IMR-90 (cell line): ENCODE measurements at regions not wholly inside any gene's neighbourhood (a gene's known extent, or its start where the extent isn't known, plus 50 kb on each side); places are given as distances from the start of the nearest gene placed in this dataset.

Experiments used
- ATAC-seq: fragments of 200-7000 bp; cut with Tn5 transposase; 2 replicates; pipeline ENCODE4 v1.9.1; 2020; ENCODE audit warnings: low read depth, mild to moderate bottlenecking, moderate library complexity
- BruUV-seq: library from RNA; stranded (reverse); fragments of 400-500 nt; replicated peaks from 2 replicates; lab custom pipeline; 2021; lab: Mats Ljungman, UMichigan
- CTCF ChIA-PET: fragments of 300-600 bp; formaldehyde crosslinking; extraction: SDS; loops from one replicate; lab custom pipeline; 2021; ENCODE audit warnings: antibody characterized with exemption; lab: Yijun Ruan, JAX
- POLR2A ChIA-PET: fragments of 300-600 bp; sonication (Branson Sonifier 250); formaldehyde crosslinking; loops from one replicate; lab custom pipeline; 2022; ENCODE audit warnings: antibody characterized with exemption; ENCODE audit not compliant: unreplicated experiment; lab: Charles Lee
- DNase-seq: peaks from one replicate; pipeline ENCODE4 v3.0.0; 2013
- H2AFZ ChIP-seq: replicated peaks from 2 replicates; pipeline ENCODE3; 2013; ENCODE audit warnings: low read length, mild to moderate bottlenecking; ENCODE audit not compliant: poor library complexity
- H2AK5ac ChIP-seq: 2 replicates; pipeline ENCODE4 v1.6.1; 2013; ENCODE audit warnings: low read depth, low read length, inconsistent platforms
- H2AK9ac ChIP-seq: replicated peaks from 2 replicates; pipeline ENCODE3; 2013; ENCODE audit warnings: mild to moderate bottlenecking, low read depth, low read length, moderate library complexity; ENCODE audit not compliant: poor library complexity
- H2BK120ac ChIP-seq: 2 replicates; pipeline ENCODE4 v1.6.1; 2013; ENCODE audit warnings: low read depth, low read length, inconsistent platforms
- H2BK15ac ChIP-seq: 3 replicates; pipeline ENCODE4 v1.6.1; 2013; ENCODE audit warnings: low read depth, low read length, inconsistent platforms
- H2BK20ac ChIP-seq: 2 replicates; pipeline ENCODE4 v1.6.1; 2013; ENCODE audit warnings: low read depth, mild to moderate bottlenecking, inconsistent platforms, low read length, moderate library complexity
- H2BK5ac ChIP-seq: 2 replicates; pipeline ENCODE4 v1.6.1; 2013; ENCODE audit warnings: mild to moderate bottlenecking, low read depth, low read length, inconsistent platforms; ENCODE audit not compliant: poor library complexity, severe bottlenecking
- H3K14ac ChIP-seq: replicated peaks from 2 replicates; pipeline ENCODE4 v1.6.1; 2013; ENCODE audit warnings: low read depth, low read length, inconsistent platforms
- H3K18ac ChIP-seq: 2 replicates; pipeline ENCODE4 v1.6.1; 2013; ENCODE audit warnings: low read depth, low read length, control low read depth
- H3K23ac ChIP-seq: 2 replicates; pipeline ENCODE4 v1.6.1; 2013; ENCODE audit warnings: low read depth, low read length, inconsistent platforms
- H3K27ac ChIP-seq: 2 replicates; pipeline ENCODE4 v1.5.1; 2013; ENCODE audit warnings: mild to moderate bottlenecking, control low read depth, low read length; ENCODE audit not compliant: insufficient read depth
- H3K27me3 ChIP-seq: 2 replicates; pipeline ENCODE4 v1.6.1; 2013; ENCODE audit warnings: low read length; ENCODE audit not compliant: control insufficient read depth, insufficient read depth
- H3K36me3 ChIP-seq: 2 replicates; pipeline ENCODE4 v1.6.1; 2013; ENCODE audit warnings: low read length, mixed read lengths; ENCODE audit not compliant: control insufficient read depth, insufficient read depth
- H3K4ac ChIP-seq: 2 replicates; pipeline ENCODE4 v1.6.1; 2013; ENCODE audit warnings: low read depth, low read length, inconsistent platforms
- H3K4me1 ChIP-seq: 2 replicates; pipeline ENCODE4 v1.6.1; 2013; ENCODE audit warnings: low read length, mixed read lengths; ENCODE audit not compliant: control insufficient read depth, insufficient read depth
- H3K4me2 ChIP-seq: 2 replicates; pipeline ENCODE4 v1.6.1; 2013; ENCODE audit warnings: low read depth, mild to moderate bottlenecking, control low read depth, low read length, moderate library complexity
- H3K4me3 ChIP-seq: 2 replicates; pipeline ENCODE4 v1.5.1; 2013; ENCODE audit warnings: low read depth, mild to moderate bottlenecking, control low read depth, low read length, moderate library complexity; ENCODE audit not compliant: insufficient read depth
- H3K56ac ChIP-seq: 2 replicates; pipeline ENCODE4 v1.6.1; 2013; ENCODE audit warnings: low read length, inconsistent platforms; ENCODE audit not compliant: insufficient read depth; ENCODE audit errors: extremely low read depth
- H3K79me1 ChIP-seq, 2 experiments: 2 replicates each; pipeline ENCODE4 v1.6.1; 2013; ENCODE audit warnings: low read length in 2 of 2, inconsistent platforms in 1 of 2, low read depth in 1 of 2
- H3K9ac ChIP-seq: 2 replicates; pipeline ENCODE4 v1.6.1; 2013; ENCODE audit warnings: low read depth, low read length, control low read depth
- H3K9me1 ChIP-seq: 2 replicates; pipeline ENCODE4 v1.6.1; 2013; ENCODE audit warnings: low read length, inconsistent platforms; ENCODE audit not compliant: insufficient read depth
- H3K9me3 ChIP-seq: 2 replicates; pipeline ENCODE4 v1.6.1; 2013; ENCODE audit warnings: low read length; ENCODE audit not compliant: control insufficient read depth, insufficient read depth
- H4K20me1 ChIP-seq: 2 replicates; pipeline ENCODE4 v1.6.1; 2013; ENCODE audit warnings: low read length, inconsistent platforms; ENCODE audit not compliant: insufficient read depth
- H4K5ac ChIP-seq: 2 replicates; pipeline ENCODE4 v1.6.1; 2013; ENCODE audit warnings: mild to moderate bottlenecking, low read depth, low read length, control low read depth
- H4K8ac ChIP-seq, 2 experiments: 2 replicates each; pipeline ENCODE4 v1.6.1; 2013; ENCODE audit warnings: low read depth in 2 of 2, low read length in 2 of 2, control low read depth in 1 of 2, inconsistent platforms in 1 of 2
- H4K91ac ChIP-seq: 2 replicates; pipeline ENCODE4 v1.6.1; 2013; ENCODE audit warnings: low read depth, low read length, inconsistent platforms; ENCODE audit not compliant: insufficient read depth
- BHLHE40 ChIP-seq: fragments of 150-350 bp; IDR thresholded peaks from 2 replicates; pipeline ENCODE4 v1.6.1; 2016; ENCODE audit warnings: mild to moderate bottlenecking, low read depth, low read length
- CHD1 ChIP-seq: IDR thresholded peaks from 2 replicates; pipeline ENCODE4 v1.6.1; 2012; ENCODE audit warnings: low read depth, low read length, improper control_type of control experiment
- CTCF ChIP-seq: conservative IDR thresholded peaks from 2 replicates; pipeline ENCODE4 v1.5.1; 2012; ENCODE audit warnings: mild to moderate bottlenecking, low read depth, low read length, improper control_type of control experiment
- ELK1 ChIP-seq: fragments of 150-350 bp; IDR thresholded peaks from 2 replicates; pipeline ENCODE4 v1.6.1; 2016; ENCODE audit warnings: low read depth, mild to moderate bottlenecking, low read length, moderate library complexity, borderline replicate concordance
- FOS ChIP-seq: fragments of 150-350 bp; IDR thresholded peaks from 2 replicates; pipeline ENCODE4 v1.6.1; 2016; ENCODE audit warnings: low read depth, low read length
- MAZ ChIP-seq: IDR thresholded peaks from 2 replicates; pipeline ENCODE4 v1.6.1; 2012; ENCODE audit warnings: low read depth, mild to moderate bottlenecking, low read length, improper control_type of control experiment, moderate library complexity, borderline replicate concordance
- NFE2L2 ChIP-seq: fragments of 150-350 bp; IDR thresholded peaks from 2 replicates; pipeline ENCODE4 v1.6.1; 2016; ENCODE audit warnings: low read depth, mild to moderate bottlenecking, low read length
- POLR2A ChIP-seq: IDR thresholded peaks from 2 replicates; pipeline ENCODE4 v1.6.1; 2012; ENCODE audit warnings: mild to moderate bottlenecking, low read depth, low read length
- RAD21 ChIP-seq: IDR thresholded peaks from 2 replicates; pipeline ENCODE4 v1.6.1; 2012; ENCODE audit warnings: low read length, improper control_type of control experiment
- RCOR1 ChIP-seq: IDR thresholded peaks from 2 replicates; pipeline ENCODE4 v1.6.1; 2012; ENCODE audit warnings: mild to moderate bottlenecking, low read length, improper control_type of control experiment; ENCODE audit not compliant: insufficient replicate concordance
- RFX5 ChIP-seq: IDR thresholded peaks from 2 replicates; pipeline ENCODE4 v1.8.0; 2012; ENCODE audit warnings: low read depth, mild to moderate bottlenecking, low read length, moderate library complexity
- SMC3 ChIP-seq: fragments of 150-350 bp; IDR thresholded peaks from 2 replicates; pipeline ENCODE4 v1.6.1; 2016; ENCODE audit warnings: low read depth, mild to moderate bottlenecking, antibody characterized with exemption, low read length, moderate library complexity
- WGBS, 2 experiments: methylation state at CpG; one replicate each; pipeline versions ENCODE4 v1.1.5 to v1.1.7; 2013; ENCODE audit warnings: missing lambda C conversion rate in 2 of 2; ENCODE audit not compliant: insufficient read length in 1 of 2; ENCODE audit errors: extremely low coverage in 2 of 2; 5-methylcytosine and 5-hydroxymethylcytosine counted together
- dilution Hi-C: fragments of 300-500 bp; cut with HindIII; formaldehyde crosslinking; loops from one replicate; pipeline ENCODE4 v1.14.3; 2018; ENCODE audit warnings: low sequenced_read_pairs; ENCODE audit not compliant: unreplicated experiment
- in situ Hi-C: fragments of 300-500 bp; cut with MboI; formaldehyde crosslinking; loops from 3 replicates; pipeline ENCODE4 v1.14.3; 2019; ENCODE audit warnings: low sequenced_read_pairs, inconsistent platforms, mixed read lengths
- intact Hi-C: fragments of 100-400 bp; cut with micrococcal nuclease; formaldehyde crosslinking; loops from 2 replicates; pipeline ENCODE4 v1.10.0; 2022

GRCh38 chr10:44263771-44264170 is 121.1 kb downstream of the CXCL12 start:
- H3K79me1 ChIP-seq: no peaks in the 10 kb centered on the region
- intact Hi-C loops: no loop called here
- peaks cover 15% of the 10 kb centered on the region for H3K27me3 ChIP-seq
- no peak overlapping the region for H2BK5ac ChIP-seq
- dilution Hi-C loops: no loop called here
- no peak overlapping the region for H3K9ac ChIP-seq
- H3K4me3 ChIP-seq: no peak overlapping the region
- no peak overlapping the region for H3K27ac ChIP-seq
- in situ Hi-C loops: no loop called here
- ATAC-seq (no peak), DNase-seq (no peak)
- no peak overlapping the region for H3K4ac ChIP-seq
- no peaks in the 10 kb centered on the region for H3K4me1 ChIP-seq
- H4K91ac ChIP-seq: no peak overlapping the region
- no peaks in the 10 kb centered on the region for H3K9me1 ChIP-seq
- H2BK120ac ChIP-seq: no peak overlapping the region
- H3K56ac ChIP-seq: no peak overlapping the region
- no peak overlapping the region for H3K23ac ChIP-seq
- no peak overlapping the region for H3K4me2 ChIP-seq
- no peak overlapping the region for H2AFZ ChIP-seq
- no CpG with 5 or more reads among the region's 3 CpGs for WGBS, 2 experiments
- no peak for TF ChIP-seq RAD21
- TF ChIP-seq POLR2A: no peak
- TF ChIP-seq FOS: no peak
- no peak for TF ChIP-seq RCOR1
- TF ChIP-seq BHLHE40: no peak
- TF ChIP-seq SMC3: no peak
- TF ChIP-seq NFE2L2: no peak
- no peak for TF ChIP-seq RFX5
- no peak for TF ChIP-seq MAZ
- TF ChIP-seq CTCF: no peak
- no peak for TF ChIP-seq CHD1
- no peak for TF ChIP-seq ELK1
- no peak overlapping the region for H4K8ac ChIP-seq
- no peak overlapping the region for H4K5ac ChIP-seq
- no peaks in the 10 kb centered on the region for H3K36me3 ChIP-seq
- H3K9me3 ChIP-seq: 0 out of 2 replicates have a peak, but pooled peaks cover under 1% of the 10 kb centered on the region
- POLR2A ChIA-PET: no interaction called here
- H2BK20ac ChIP-seq: no peak overlapping the region
- BruUV-seq: no TSS peak
- no peak overlapping the region for H2AK5ac ChIP-seq
- H3K14ac ChIP-seq: no peak overlapping the region
- CTCF ChIA-PET: no interaction called here
- H2BK15ac ChIP-seq: no peak overlapping the region
- no peak overlapping the region for H2AK9ac ChIP-seq
- H3K18ac ChIP-seq: no peak overlapping the region
- H4K20me1 ChIP-seq: no peaks in the 10 kb centered on the region
